PC-3 (cell line): ENCODE measurements at regions not wholly inside any gene's neighbourhood (a gene's known extent, or its start where the extent isn't known, plus 50 kb on each side); places are given as distances from the start of the nearest gene placed in this dataset.

Experiments
- CTCF ChIP-seq: fragments of 300-600 bp; sonication (generic); conservative IDR thresholded peaks from 2 replicates; pipeline ENCODE4 v1.5.1; 2017; ENCODE audit warnings: antibody characterized with exemption, low read depth, mild to moderate bottlenecking, low read length
- EZH2 ChIP-seq: fragments of 300-600 bp; sonication (generic); IDR thresholded peaks from one replicate; pipeline ENCODE4 v1.6.1; 2017; ENCODE audit warnings: antibody characterized with exemption, mild to moderate bottlenecking, low read length; ENCODE audit not compliant: unreplicated experiment
- EZH2phosphoT487 ChIP-seq: fragments of 300-600 bp; sonication (generic); IDR thresholded peaks from 2 replicates; pipeline ENCODE4 v1.6.1; 2018; ENCODE audit warnings: mild to moderate bottlenecking, antibody characterized with exemption, low read length, borderline replicate concordance

GRCh38 chr12:87425942-87426554 is 603.2 kb downstream of the C12orf50 start:
- TF ChIP-seq CTCF (no peak), EZH2 (no peak), EZH2phosphoT487 (no peak)
